Stimulated activated CD8-positive, alpha-beta memory T cell treated with anti-CD3 and anti-CD28 coated beads, Interleukin-12 subunit alpha, Interleukin-12 subunit beta, amount 100 ng/mL, for 1 hour (primary cell): ENCODE measurements at regions not wholly inside any gene's neighbourhood (a gene's known extent, or its start where the extent isn't known, plus 50 kb on each side); places are given as distances from the start of the nearest gene placed in this dataset.
"Not testable (repeated sequence)": the region's sequence is repeated elsewhere in the genome, so short reads cannot be mapped to it uniquely, and the experiment has no call there.

Source experiments
- DNase-seq: peaks from one replicate; pipeline ENCODE4 v3.0.0-alpha.2; 2020; ENCODE audit warnings: low read depth

DNA sequence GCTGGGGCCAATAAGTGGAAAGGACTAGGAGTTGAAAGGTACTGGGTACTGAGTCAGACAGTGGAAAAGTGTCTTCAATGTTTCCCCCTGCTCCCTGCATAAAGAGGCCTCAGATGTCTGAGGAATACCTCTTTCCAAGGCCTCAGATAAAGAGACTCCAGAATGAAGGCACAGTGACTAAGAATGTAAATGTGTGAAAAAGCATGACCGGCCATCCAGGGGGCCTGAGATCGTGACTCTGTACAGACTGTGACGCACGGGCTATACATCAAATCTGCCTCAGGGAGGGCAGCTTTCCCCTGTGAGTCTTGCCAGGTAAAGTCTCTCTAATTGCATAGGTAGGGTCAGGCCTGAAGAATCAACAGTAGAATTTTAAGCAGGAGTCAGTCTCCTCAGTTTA lies 1690.5 kb downstream of the KCNT2 start:
- no peak for DNase-seq

GRCh38 chr1:194908643-194909042 lies 1699.6 kb downstream of the KCNT2 start:
- no peak for DNase-seq

DNA sequence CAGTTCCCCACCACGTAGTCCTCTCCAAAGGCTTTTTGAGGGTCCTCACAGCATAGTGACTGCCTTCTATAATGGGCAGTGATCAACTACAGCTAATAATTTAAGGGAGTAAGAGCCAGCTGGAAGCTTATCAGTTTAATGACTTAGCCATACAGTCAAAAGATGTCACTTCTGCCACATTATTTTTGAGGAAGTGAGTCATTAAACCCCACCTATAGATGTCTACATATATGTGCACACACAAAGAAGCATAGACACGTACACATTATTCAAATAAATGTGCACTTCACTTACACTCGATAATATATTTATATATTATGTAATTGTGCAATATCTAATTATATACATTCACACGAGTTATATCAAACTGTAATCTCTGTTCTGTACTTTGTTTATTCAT lies 1704.7 kb downstream of the KCNT2 start:
- no peak for DNase-seq

- no peak for DNase-seq
Measured at GRCh38 chr1:194889310-194889709, 1702.9 kb upstream of the B3GALT2 start.

- DNase-seq = no peak
Measured at GRCh38 chr1:194870860-194871259, 1684.4 kb upstream of the B3GALT2 start.

GRCh38 chr1:194866153-194866552 lies 1679.7 kb upstream of the B3GALT2 start:
- DNase-seq = no peak

GRCh38 chr1:194865383-194865782 lies 1679.0 kb upstream of the B3GALT2 start:
- DNase-seq = no peak

DNA sequence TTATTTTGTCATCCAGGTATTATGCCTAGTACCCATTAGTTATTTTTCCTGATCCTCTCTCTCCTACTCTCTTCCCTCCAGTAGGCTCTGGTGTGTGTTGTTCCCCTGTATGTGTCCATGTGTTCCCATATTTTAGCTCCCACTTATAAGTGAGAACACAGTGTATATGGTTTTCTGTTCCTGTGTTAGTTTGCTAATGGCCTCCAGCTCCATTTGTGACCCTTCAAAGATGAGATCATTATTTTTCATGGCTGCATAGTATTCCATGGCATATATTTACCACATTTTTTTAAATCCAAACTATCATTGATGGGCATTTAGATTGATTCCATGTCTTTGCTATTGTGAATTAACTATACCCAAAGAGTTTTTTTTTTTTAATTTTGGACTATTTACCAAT lies 1675.7 kb upstream of the B3GALT2 start:
- DNase-seq = no peak

- no peak for DNase-seq
Measured at GRCh38 chr1:194860248-194861201, 1674.1 kb upstream of the B3GALT2 start.

DNA sequence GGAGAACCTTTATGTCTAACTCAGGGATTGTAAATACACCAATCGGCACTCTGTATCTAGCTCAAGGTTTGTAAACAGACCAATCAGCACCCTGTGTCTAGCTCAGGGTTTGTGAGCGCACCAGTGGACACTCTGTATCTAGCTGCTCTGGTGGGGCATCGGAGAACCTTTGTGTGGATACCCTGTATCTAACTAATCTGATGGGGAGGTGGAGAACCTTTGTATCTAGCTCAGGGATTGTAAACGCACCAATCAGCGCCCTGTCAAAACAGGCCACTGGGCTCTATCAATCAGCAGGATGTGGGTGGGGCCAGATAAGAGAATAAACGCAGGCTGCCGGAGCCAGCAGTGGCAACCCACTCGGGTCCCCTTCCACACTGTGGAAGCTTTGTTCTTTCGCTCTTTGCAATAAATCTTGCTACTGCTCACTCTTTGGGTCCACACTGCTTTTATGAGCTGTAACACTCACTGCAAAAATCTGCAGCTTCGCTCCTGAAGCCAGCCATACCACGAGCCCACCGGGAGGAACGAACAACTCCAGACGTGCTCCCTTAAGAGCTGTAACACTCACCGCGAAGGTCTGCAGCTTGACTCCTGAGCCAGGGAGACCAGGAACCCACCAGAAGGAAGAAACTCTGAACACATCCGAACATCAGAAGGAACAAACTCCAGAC lies 1673.2 kb upstream of the B3GALT2 start:
- not testable (repeated sequence) for DNase-seq

GRCh38 chr1:194858811-194859480 lies 1672.5 kb upstream of the B3GALT2 start:
- not testable (repeated sequence) for DNase-seq

DNA sequence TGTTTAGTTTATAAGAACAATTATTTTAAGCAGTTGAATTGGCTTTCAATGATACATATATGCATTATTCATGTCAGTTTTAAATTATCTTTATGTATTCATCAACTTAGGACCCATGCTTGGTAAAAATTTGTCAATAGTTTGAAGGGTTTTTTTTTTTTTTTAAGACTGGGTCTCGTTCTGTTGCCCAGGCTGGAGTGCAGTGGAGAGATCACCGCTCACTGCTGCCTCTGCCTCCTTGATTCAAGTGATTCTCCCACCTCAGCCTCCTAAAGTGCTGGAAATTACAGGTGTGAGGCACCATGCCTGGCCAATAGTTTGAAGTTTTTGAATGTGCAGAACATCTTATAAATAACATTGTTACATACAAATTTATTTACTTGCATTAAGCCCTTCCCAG lies 1671.0 kb upstream of the B3GALT2 start:
- no peak for DNase-seq

- DNase-seq = no peak
Measured at GRCh38 chr1:194848846-194849245, 1662.4 kb upstream of the B3GALT2 start.

DNA sequence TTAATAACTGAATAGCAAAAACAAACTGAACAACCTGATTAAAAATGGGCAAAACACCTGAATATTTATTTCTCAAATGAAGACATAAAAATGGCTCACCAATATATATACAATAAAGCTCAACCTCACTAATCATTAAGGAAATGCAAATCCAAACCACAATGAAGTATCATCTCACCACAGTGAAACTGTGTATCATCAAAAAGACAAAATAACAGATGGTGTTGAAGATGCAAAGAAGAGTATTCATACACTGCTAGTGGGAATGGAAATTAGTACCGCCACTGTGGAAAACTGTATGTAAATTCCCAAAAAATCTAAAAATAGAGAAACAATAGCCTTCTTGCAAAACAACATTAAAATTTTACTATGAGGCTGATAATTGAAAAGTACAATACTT lies 1660.1 kb upstream of the B3GALT2 start:
- no peak for DNase-seq

GRCh38 chr1:194843077-194843476 lies 1656.7 kb upstream of the B3GALT2 start:
- DNase-seq = no peak

- no peak for DNase-seq
Measured at GRCh38 chr1:194833111-194833510, 1646.7 kb upstream of the B3GALT2 start.

- not testable (repeated sequence) for DNase-seq
Measured at GRCh38 chr1:194831595-194831994, 1645.2 kb upstream of the B3GALT2 start.

DNA sequence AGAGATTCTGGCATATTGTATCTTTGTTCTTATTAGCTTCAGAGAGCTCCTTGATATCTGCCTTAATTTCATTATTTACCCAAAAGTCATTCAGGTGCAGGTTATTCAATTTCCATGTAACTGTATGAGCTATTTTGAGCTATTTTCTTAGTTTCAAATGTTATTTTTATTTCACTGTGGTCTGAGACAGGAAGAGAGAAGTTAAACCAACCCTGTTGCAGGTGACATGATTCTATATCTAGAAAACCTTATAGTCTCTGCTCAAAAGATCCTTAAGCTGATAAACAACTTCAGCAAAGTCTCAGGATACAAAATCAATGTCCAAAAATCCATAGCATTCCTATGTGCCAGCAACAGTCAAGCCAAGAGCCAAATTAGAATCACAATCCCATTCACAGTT lies 1644.0 kb upstream of the B3GALT2 start:
- DNase-seq = no peak

GRCh38 chr1:194829492-194829891 lies 1643.1 kb upstream of the B3GALT2 start:
- no peak for DNase-seq

DNA sequence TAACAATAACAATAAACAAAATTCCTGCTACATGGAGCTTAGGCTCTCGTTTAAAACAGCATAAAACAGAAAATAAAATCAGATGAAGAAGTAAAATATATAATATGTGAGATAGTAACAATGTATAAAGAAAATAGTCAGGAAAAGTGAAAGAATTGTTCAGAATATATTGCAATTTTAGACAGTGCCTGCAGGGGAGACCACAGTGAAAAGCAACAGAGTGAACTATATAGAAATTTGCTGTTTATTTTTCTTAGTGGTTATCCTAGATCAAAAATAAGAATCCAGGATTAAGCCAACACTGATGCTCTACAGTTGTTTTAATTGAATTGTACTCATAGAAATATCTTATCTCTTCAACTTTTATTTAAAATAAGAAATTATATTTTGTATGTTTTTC lies 1639.0 kb upstream of the B3GALT2 start:
- DNase-seq = no peak

DNA sequence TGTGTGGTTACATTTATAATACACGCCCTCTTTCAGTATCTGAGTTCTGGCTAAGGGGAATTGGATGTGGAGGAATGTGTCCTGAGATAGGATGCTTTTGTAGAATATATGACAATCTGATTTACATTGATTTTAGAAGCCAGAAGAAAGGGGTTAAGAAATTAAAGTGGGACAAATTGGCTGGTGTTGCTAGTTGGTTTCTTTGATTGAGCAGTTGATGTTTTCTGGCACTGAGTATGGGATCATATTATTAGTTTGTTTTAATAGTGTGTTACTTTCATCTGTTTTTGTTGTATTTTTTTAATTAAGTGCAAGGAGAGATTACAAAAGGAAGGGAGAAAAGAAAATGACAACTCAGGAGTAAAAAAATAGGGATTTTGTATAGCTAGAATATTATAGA lies 1634.7 kb upstream of the B3GALT2 start:
- no peak for DNase-seq

- DNase-seq = no peak
Measured at GRCh38 chr1:194818674-194819073, 1632.3 kb upstream of the B3GALT2 start.

DNA sequence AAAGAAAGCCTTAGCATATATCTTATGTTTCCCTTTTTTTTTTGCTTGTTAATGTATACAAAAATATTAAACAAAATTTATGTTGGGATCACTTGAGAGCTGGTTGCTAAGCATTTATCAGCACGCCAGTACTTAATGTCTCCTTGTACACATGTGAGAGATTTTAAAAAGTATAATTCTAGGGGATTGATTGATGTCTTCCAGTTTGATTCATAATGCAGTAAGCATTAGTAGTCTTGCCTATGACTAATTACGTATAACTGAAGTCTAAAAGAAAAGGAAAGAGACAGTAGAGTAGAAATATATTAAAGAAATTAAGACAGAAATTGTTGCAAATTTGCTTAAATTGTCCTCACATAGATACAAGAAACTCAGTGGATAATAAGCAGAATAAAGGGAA lies 1630.4 kb upstream of the B3GALT2 start:
- no peak for DNase-seq
